ENCODE measurements at regions not wholly inside any gene's neighbourhood (a gene's known extent, or its start where the extent isn't known, plus 50 kb on each side); places are given as distances from the start of the nearest gene placed in this dataset.

DNA sequence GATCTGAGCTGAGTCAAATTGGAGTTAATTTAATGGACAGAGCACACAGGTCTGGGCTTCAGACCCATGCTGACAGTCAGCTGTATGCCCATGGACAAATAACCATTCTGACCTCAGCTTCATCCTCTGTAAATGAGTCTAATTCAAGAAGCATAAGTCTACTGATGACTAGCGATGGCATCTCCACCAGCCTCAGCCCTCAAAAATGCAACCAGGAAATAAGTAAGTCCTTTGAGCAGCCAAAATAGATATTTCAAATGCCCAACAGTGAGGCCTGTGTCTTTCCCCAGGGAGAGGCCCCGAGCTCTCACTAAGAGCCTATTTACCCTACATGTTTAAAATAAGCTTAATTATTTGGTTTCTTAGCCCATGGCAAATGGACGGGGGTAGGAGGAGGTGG, 114.2 kb upstream of the MTHFD1L start:
- TF ChIP-seq, protein P1, sequence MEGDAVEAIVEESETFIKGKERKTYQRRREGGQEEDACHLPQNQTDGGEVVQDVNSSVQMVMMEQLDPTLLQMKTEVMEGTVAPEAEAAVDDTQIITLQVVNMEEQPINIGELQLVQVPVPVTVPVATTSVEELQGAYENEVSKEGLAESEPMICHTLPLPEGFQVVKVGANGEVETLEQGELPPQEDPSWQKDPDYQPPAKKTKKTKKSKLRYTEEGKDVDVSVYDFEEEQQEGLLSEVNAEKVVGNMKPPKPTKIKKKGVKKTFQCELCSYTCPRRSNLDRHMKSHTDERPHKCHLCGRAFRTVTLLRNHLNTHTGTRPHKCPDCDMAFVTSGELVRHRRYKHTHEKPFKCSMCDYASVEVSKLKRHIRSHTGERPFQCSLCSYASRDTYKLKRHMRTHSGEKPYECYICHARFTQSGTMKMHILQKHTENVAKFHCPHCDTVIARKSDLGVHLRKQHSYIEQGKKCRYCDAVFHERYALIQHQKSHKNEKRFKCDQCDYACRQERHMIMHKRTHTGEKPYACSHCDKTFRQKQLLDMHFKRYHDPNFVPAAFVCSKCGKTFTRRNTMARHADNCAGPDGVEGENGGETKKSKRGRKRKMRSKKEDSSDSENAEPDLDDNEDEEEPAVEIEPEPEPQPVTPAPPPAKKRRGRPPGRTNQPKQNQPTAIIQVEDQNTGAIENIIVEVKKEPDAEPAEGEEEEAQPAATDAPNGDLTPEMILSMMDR (conservative IDR thresholded peaks at IDR 0.05; ENCODE audit: low read length) = no peak
- TF ChIP-seq EZH2phosphoT487 (IDR thresholded peaks at IDR 0.05; ENCODE audit: borderline replicate concordance) = no peak

All from Loucy (cell line).